ENCODE measurements at regions not wholly inside any gene's neighbourhood (a gene's known extent, or its start where the extent isn't known, plus 50 kb on each side); places are given as distances from the start of the nearest gene placed in this dataset.

DNA sequence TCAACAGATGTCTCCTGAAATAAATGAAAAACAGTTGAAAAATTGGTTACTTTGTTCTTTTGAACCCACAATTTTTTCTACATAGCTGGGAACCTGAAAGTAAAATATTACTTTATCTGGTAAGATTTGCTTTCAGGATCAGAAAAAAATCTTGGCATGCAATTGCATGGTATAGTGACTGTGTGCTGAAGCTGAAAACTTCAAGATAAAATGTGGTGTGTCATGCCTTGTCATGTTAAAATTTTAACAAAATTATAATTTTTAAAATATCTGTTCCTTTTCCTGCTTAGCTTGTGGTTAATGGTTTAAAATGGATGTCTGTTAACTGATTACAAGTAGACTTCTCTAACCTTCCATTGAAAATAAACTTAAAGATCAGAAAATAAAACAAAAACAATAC, 904.8 kb downstream of the PDHA2 start:
- DNase-seq (ENCODE audit: low read depth), result no peak
- H3K4me3 ChIP-seq (ENCODE audit: low read depth, low read length), result no peak overlapping the region
- TF ChIP-seq CTCF (IDR thresholded peaks at IDR 0.05; ENCODE audit: control insufficient read depth, extremely low read depth, insufficient read depth), result no peak

- no peak overlapping the region for H3K4me3 ChIP-seq (ENCODE audit: low read depth, low read length)
- no peak for DNase-seq (ENCODE audit: low read depth)
- TF ChIP-seq CTCF (IDR thresholded peaks at IDR 0.05; ENCODE audit: control insufficient read depth, extremely low read depth, insufficient read depth), result no peak
These were observed 913.3 kb downstream of the PDHA2 start for GRCh38 chr4:96753216-96753615.

DNA sequence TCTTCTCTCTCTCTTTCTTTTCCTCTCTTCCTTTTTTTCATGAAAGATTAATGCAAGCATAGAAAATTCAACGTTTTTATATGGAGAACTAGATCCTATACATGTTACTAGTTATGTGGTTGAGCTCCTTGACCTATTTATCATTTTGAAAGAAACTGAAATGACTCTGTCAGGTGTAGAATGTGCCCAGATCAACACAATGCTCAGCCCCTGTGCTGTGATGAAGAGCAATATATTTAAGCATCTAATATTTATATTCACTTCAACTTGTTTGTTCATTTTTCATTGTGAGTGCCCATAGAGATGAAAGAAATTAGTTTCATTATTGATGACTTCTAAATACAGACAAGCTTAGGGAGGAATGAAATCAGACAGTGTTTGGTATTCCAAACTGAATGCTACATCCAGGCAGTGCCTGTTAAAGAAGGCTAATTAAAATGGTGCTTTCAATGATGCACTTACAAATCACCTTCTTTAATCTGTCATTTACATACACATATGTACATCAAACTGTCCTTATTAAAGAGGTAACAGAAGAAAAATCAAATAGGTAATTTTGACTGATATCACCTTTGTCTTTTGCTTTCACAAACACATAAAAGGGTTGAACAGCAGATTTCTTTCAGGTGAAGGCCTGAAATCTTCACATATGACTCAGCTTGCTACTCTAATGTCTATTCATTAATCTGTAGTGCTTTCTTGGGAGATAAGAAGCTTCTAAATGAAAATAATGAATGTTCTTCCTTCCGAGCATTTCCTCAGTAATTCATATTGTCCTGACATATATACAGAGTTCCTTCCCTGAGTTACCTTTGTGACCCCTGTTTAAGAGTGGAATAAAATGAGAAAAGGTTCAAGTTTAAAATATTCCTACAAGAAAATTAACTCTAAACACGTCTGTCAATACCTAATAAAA, 915.9 kb downstream of the PDHA2 start:
- no peak for TF ChIP-seq CTCF (IDR thresholded peaks at IDR 0.05; ENCODE audit: control insufficient read depth, extremely low read depth, insufficient read depth)

GRCh38 chr4:96756584-96756983, 916.7 kb downstream of the PDHA2 start:
- TF ChIP-seq CTCF (IDR thresholded peaks at IDR 0.05; ENCODE audit: control insufficient read depth, extremely low read depth, insufficient read depth), result no peak
- no peak for DNase-seq (ENCODE audit: low read depth)
- H3K4me3 ChIP-seq (ENCODE audit: low read depth, low read length), result no peak overlapping the region

More for the DNA sequence above, 915.9 kb downstream of the PDHA2 start:
- no peak overlapping the region for H3K4me3 ChIP-seq (ENCODE audit: low read depth, low read length)
- no peak for DNase-seq (ENCODE audit: low read depth)

DNA sequence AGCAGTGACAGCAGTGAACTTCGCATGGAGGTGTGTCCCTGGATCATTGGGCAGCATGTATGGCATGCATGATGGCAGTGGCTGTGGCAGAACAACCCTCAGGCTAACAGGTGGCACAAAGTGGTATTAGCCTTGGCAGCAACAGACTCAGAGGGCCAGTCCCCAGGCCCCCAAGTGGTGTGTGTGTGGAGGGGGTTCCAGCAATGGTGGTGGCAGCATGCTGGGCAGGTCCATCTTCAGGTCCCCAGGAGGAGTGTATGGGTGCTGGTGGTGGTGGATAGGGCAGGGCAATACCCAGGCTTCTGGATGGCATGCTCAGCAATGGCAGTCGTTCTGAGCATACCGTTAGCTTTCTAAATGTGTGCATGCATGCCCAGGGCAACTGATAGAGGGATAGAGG, 923.7 kb downstream of the PDHA2 start:
- no peak for DNase-seq (ENCODE audit: low read depth)

DNA sequence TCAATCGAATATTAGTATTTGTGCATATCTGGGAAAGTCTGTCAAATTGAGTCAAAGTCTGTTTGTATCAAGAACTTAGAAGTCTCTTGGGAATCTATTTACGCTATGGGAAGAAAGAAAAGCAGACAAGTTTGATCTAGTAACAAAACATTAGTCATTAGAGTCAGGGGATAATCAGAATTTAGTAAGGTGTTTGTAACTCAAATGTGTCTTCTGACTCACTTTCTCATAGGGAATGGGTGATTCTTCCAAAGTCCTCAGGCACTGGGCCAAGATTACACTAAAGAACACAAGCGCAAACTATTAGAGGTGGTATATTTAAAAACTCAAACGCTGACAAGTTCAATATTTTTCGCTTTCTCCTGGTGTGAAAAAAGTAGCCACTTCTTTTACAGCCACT, 926.5 kb downstream of the PDHA2 start:
- no peak for TF ChIP-seq CTCF (IDR thresholded peaks at IDR 0.05; ENCODE audit: control insufficient read depth, extremely low read depth, insufficient read depth)
- DNase-seq (ENCODE audit: low read depth), result no peak
- H3K4me3 ChIP-seq (ENCODE audit: low read depth, low read length), result no peak overlapping the region

More for the DNA sequence above, 923.7 kb downstream of the PDHA2 start:
- TF ChIP-seq CTCF (IDR thresholded peaks at IDR 0.05; ENCODE audit: control insufficient read depth, extremely low read depth, insufficient read depth), result no peak
- no peak overlapping the region for H3K4me3 ChIP-seq (ENCODE audit: low read depth, low read length)

Data from LNCaP clone FGC (cell line).